ENCODE measurements at regions not wholly inside any gene's neighbourhood (a gene's known extent, or its start where the extent isn't known, plus 50 kb on each side); places are given as distances from the start of the nearest gene placed in this dataset.

DNA sequence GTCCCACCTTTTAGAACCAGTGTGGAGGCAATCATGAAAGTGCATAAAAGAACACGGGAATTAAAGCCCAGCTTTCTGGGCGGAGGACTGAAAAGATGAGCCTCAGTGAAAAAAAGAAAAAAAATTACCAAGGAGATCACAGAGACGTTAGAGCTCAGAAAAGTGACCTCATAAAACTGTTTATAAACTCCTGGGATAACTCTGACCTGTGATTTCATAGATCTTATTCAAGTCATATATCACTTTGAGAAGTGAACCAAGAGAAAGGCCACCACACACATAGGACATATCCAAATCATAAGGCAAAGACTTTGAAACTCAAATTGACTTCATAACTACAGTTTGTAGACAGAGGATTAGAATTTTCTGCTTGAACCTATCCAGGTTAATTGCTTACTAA lies 90.1 kb downstream of the KCNJ2 start (continued):
- no peak for TF ChIP-seq GABPB1 (CRISPR knock-in tag; IDR thresholded peaks at IDR 0.05)
- TF ChIP-seq, protein P1, sequence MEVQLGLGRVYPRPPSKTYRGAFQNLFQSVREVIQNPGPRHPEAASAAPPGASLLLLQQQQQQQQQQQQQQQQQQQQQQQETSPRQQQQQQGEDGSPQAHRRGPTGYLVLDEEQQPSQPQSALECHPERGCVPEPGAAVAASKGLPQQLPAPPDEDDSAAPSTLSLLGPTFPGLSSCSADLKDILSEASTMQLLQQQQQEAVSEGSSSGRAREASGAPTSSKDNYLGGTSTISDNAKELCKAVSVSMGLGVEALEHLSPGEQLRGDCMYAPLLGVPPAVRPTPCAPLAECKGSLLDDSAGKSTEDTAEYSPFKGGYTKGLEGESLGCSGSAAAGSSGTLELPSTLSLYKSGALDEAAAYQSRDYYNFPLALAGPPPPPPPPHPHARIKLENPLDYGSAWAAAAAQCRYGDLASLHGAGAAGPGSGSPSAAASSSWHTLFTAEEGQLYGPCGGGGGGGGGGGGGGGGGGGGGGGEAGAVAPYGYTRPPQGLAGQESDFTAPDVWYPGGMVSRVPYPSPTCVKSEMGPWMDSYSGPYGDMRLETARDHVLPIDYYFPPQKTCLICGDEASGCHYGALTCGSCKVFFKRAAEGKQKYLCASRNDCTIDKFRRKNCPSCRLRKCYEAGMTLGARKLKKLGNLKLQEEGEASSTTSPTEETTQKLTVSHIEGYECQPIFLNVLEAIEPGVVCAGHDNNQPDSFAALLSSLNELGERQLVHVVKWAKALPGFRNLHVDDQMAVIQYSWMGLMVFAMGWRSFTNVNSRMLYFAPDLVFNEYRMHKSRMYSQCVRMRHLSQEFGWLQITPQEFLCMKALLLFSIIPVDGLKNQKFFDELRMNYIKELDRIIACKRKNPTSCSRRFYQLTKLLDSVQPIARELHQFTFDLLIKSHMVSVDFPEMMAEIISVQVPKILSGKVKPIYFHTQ (CRISPR knock-in tag; IDR thresholded peaks at IDR 0.05) = no peak
- TF ChIP-seq, protein P2, sequence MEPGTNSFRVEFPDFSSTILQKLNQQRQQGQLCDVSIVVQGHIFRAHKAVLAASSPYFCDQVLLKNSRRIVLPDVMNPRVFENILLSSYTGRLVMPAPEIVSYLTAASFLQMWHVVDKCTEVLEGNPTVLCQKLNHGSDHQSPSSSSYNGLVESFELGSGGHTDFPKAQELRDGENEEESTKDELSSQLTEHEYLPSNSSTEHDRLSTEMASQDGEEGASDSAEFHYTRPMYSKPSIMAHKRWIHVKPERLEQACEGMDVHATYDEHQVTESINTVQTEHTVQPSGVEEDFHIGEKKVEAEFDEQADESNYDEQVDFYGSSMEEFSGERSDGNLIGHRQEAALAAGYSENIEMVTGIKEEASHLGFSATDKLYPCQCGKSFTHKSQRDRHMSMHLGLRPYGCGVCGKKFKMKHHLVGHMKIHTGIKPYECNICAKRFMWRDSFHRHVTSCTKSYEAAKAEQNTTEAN (CRISPR knock-in tag; IDR thresholded peaks at IDR 0.05) = no peak
- TF ChIP-seq, protein P3, sequence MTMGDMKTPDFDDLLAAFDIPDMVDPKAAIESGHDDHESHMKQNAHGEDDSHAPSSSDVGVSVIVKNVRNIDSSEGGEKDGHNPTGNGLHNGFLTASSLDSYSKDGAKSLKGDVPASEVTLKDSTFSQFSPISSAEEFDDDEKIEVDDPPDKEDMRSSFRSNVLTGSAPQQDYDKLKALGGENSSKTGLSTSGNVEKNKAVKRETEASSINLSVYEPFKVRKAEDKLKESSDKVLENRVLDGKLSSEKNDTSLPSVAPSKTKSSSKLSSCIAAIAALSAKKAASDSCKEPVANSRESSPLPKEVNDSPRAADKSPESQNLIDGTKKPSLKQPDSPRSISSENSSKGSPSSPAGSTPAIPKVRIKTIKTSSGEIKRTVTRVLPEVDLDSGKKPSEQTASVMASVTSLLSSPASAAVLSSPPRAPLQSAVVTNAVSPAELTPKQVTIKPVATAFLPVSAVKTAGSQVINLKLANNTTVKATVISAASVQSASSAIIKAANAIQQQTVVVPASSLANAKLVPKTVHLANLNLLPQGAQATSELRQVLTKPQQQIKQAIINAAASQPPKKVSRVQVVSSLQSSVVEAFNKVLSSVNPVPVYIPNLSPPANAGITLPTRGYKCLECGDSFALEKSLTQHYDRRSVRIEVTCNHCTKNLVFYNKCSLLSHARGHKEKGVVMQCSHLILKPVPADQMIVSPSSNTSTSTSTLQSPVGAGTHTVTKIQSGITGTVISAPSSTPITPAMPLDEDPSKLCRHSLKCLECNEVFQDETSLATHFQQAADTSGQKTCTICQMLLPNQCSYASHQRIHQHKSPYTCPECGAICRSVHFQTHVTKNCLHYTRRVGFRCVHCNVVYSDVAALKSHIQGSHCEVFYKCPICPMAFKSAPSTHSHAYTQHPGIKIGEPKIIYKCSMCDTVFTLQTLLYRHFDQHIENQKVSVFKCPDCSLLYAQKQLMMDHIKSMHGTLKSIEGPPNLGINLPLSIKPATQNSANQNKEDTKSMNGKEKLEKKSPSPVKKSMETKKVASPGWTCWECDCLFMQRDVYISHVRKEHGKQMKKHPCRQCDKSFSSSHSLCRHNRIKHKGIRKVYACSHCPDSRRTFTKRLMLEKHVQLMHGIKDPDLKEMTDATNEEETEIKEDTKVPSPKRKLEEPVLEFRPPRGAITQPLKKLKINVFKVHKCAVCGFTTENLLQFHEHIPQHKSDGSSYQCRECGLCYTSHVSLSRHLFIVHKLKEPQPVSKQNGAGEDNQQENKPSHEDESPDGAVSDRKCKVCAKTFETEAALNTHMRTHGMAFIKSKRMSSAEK (CRISPR knock-in tag; IDR thresholded peaks at IDR 0.05; ENCODE audit: borderline replicate concordance) = no peak
- TF ChIP-seq, protein P4, sequence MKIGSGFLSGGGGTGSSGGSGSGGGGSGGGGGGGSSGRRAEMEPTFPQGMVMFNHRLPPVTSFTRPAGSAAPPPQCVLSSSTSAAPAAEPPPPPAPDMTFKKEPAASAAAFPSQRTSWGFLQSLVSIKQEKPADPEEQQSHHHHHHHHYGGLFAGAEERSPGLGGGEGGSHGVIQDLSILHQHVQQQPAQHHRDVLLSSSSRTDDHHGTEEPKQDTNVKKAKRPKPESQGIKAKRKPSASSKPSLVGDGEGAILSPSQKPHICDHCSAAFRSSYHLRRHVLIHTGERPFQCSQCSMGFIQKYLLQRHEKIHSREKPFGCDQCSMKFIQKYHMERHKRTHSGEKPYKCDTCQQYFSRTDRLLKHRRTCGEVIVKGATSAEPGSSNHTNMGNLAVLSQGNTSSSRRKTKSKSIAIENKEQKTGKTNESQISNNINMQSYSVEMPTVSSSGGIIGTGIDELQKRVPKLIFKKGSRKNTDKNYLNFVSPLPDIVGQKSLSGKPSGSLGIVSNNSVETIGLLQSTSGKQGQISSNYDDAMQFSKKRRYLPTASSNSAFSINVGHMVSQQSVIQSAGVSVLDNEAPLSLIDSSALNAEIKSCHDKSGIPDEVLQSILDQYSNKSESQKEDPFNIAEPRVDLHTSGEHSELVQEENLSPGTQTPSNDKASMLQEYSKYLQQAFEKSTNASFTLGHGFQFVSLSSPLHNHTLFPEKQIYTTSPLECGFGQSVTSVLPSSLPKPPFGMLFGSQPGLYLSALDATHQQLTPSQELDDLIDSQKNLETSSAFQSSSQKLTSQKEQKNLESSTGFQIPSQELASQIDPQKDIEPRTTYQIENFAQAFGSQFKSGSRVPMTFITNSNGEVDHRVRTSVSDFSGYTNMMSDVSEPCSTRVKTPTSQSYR (CRISPR knock-in tag; IDR thresholded peaks at IDR 0.05) = no peak
- no peak for TF ChIP-seq NFATC4 (CRISPR knock-in tag; IDR thresholded peaks at IDR 0.05)
- TF ChIP-seq ZNF423 (CRISPR knock-in tag; IDR thresholded peaks at IDR 0.05) = no peak
- TF ChIP-seq GTF2I (CRISPR knock-in tag; conservative IDR thresholded peaks at IDR 0.05) = no peak
- TF ChIP-seq, protein P5, sequence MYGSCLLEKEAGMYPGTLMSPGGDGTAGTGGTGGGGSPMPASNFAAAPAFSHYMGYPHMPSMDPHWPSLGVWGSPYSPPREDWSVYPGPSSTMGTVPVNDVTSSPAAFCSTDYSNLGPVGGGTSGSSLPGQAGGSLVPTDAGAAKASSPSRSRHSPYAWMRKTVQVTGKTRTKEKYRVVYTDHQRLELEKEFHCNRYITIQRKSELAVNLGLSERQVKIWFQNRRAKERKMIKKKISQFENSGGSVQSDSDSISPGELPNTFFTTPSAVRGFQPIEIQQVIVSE (CRISPR knock-in tag; IDR thresholded peaks at IDR 0.05; ENCODE audit: borderline replicate concordance) = no peak
- TF ChIP-seq, protein P6, sequence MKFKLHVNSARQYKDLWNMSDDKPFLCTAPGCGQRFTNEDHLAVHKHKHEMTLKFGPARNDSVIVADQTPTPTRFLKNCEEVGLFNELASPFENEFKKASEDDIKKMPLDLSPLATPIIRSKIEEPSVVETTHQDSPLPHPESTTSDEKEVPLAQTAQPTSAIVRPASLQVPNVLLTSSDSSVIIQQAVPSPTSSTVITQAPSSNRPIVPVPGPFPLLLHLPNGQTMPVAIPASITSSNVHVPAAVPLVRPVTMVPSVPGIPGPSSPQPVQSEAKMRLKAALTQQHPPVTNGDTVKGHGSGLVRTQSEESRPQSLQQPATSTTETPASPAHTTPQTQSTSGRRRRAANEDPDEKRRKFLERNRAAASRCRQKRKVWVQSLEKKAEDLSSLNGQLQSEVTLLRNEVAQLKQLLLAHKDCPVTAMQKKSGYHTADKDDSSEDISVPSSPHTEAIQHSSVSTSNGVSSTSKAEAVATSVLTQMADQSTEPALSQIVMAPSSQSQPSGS (CRISPR knock-in tag; IDR thresholded peaks at IDR 0.05; ENCODE audit: borderline replicate concordance, low read depth) = no peak
- no peak for TF ChIP-seq NR3C1 (CRISPR knock-in tag; conservative IDR thresholded peaks at IDR 0.05; ENCODE audit: low read depth)

DNA sequence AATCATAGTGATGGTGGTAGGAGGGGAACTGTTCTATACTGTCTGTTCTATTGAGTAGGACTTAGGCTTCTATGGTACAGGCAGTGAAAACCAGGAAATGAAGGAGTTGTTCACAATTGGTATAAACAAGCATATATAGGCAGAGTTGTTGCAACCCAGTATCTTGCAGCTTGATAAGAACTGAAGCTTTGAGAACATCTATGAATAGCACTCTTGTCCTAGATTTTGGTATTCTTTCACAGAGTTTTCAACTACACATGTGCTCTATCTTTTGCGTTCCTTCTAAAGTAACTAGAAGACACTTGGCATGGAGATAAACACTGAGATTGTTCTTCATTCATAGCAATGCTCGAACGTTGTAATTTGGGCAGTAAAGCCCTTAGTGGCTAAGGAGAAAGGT lies 91.8 kb downstream of the KCNJ2 start:
- ATAC-seq = no peak
- Mint-ChIP-seq H3K27me3 (ENCODE audit: low read depth) (no peaks in the 10 kb centered on the region), H3K4me3 (no peak overlapping the region), H3K36me3 (no peaks in the 10 kb centered on the region), H3K4me1 (no peaks in the 10 kb centered on the region), H3K9me3 (peaks cover 4% of the 10 kb centered on the region; the same call in 1 of the 2 replicates), H3K27ac (no peak overlapping the region)
- ChIA-PET CTCF (no interaction called here), POLR2A (no interaction called here)
- no peak for DNase-seq (ENCODE audit: low spot score)
- no peak for TF ChIP-seq ESRRA (CRISPR knock-in tag; IDR thresholded peaks at IDR 0.05; ENCODE audit: borderline replicate concordance)
- TF ChIP-seq EMX1 (CRISPR knock-in tag; IDR thresholded peaks at IDR 0.05) = no peak
- TF ChIP-seq, protein P7, sequence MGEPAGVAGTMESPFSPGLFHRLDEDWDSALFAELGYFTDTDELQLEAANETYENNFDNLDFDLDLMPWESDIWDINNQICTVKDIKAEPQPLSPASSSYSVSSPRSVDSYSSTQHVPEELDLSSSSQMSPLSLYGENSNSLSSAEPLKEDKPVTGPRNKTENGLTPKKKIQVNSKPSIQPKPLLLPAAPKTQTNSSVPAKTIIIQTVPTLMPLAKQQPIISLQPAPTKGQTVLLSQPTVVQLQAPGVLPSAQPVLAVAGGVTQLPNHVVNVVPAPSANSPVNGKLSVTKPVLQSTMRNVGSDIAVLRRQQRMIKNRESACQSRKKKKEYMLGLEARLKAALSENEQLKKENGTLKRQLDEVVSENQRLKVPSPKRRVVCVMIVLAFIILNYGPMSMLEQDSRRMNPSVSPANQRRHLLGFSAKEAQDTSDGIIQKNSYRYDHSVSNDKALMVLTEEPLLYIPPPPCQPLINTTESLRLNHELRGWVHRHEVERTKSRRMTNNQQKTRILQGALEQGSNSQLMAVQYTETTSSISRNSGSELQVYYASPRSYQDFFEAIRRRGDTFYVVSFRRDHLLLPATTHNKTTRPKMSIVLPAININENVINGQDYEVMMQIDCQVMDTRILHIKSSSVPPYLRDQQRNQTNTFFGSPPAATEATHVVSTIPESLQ (CRISPR knock-in tag; IDR thresholded peaks at IDR 0.05) = no peak
- TF ChIP-seq, protein P2 (CRISPR knock-in tag; IDR thresholded peaks at IDR 0.05) = no peak
